ENCODE measurements at regions not wholly inside any gene's neighbourhood (a gene's known extent, or its start where the extent isn't known, plus 50 kb on each side); places are given as distances from the start of the nearest gene placed in this dataset.

DNA sequence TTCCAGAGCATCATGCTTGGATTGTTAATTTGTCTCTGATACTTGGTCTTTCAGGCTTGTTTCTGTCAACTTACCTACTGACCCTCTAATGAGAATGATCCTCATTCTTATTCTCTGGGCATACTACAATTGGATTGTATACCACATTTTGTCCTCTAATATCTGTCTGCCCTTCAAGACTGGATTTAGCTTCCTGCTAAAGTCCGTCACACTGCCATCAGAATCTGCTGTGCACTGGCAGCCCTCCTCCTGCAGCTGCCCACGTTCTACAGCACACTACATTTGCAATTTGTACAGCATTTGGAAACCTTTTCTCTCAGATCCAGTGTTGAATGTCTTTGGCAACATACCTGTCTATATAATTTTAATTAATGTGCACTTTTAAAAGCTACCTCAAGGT lies 183.1 kb downstream of the ZNF330 start:
- Mint-ChIP-seq H3K27ac (no peak overlapping the region), H3K4me1 (peaks cover 0 to 2% (median 0%) of the 10 kb centered on the region in 3 donors), H3K4me3 (no peak overlapping the region), H3K27me3 (no peaks in the 10 kb centered on the region), H3K36me3 (no peaks in the 10 kb centered on the region), H3K9me3 (no peaks in the 10 kb centered on the region)

- no peak overlapping the region for H3K27ac Mint-ChIP-seq
- no peaks in the 10 kb centered on the region for H3K9me3 Mint-ChIP-seq
- H3K4me3 Mint-ChIP-seq = no peak overlapping the region
- H3K4me1 Mint-ChIP-seq = no peaks in the 10 kb centered on the region
- H3K36me3 Mint-ChIP-seq = no peaks in the 10 kb centered on the region
- H3K27me3 Mint-ChIP-seq = no peaks in the 10 kb centered on the region
These were observed 185.5 kb downstream of the ZNF330 start for GRCh38 chr4:141406237-141406636.

DNA sequence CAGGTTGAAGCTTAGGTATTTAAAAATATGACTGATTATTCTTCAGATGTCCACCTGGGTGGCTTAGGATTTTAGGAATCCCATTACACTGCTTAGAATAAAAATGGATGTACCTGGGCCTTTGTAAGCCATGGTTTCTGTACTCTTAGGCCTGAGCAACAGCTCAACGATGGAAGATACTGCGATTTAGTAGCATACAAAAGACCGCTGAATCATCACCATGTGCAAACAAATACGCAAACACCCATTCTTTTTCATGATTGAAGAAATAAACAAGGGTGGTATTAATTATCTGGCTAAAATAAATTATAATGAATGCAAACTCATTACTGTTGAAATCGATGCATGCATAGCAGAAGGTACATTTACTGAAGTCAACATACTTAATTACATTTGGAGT lies 188.9 kb downstream of the ZNF330 start:
- H3K9me3 Mint-ChIP-seq = no peaks in the 10 kb centered on the region
- no peaks in the 10 kb centered on the region for H3K36me3 Mint-ChIP-seq
- no peaks in the 10 kb centered on the region for H3K4me1 Mint-ChIP-seq
- H3K4me3 Mint-ChIP-seq = no peak overlapping the region
- H3K27me3 Mint-ChIP-seq = no peaks in the 10 kb centered on the region
- no peak overlapping the region for H3K27ac Mint-ChIP-seq

DNA sequence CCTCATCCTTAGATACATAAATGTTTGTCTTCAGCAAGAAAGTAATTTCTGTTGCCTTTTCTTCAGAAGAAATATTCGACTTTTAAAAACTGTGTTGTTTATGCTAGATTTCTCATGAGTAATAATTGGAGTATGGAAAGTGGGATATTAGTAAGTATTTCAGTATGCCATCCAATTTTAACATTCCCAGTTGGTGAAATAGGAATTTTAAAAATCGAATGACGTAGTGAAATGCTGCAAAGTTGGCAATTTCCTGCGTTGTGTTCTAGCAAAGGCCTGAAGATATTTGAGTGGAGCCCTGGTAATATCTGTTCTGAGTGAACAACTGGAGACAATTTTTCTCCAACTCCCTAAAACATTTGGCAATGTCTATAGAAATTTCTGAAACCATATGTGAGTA lies 190.1 kb downstream of the ZNF330 start:
- Mint-ChIP-seq H3K27ac (peak overlapping the region in 1 of 3 donors; percentile 36), H3K4me1 (no peaks in the 10 kb centered on the region), H3K27me3 (no peaks in the 10 kb centered on the region), H3K9me3 (no peaks in the 10 kb centered on the region), H3K36me3 (no peaks in the 10 kb centered on the region), H3K4me3 (no peak overlapping the region)

DNA sequence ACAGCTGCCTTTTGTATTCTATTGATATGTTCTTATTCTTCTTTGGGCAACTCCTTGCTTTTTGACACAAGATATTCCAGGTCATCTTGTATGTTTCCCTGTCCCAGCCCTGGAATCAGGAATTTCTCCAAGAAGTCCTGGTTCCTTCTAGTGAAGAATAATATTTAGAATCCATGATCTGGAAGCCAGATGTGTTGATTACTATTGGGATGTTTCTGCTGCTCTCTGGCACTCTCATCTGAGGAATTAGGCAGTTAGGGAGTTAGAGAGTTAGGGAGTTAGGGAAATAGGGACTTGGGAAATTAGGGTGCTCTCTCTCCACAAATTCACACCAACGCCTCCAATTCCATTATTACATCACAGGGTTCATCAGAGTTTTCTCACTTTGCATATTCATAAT lies 191.2 kb downstream of the ZNF330 start:
- no peaks in the 10 kb centered on the region for H3K4me1 Mint-ChIP-seq
- no peak overlapping the region for H3K4me3 Mint-ChIP-seq
- H3K27ac Mint-ChIP-seq = no peak overlapping the region
- no peaks in the 10 kb centered on the region for H3K9me3 Mint-ChIP-seq
- H3K36me3 Mint-ChIP-seq = no peaks in the 10 kb centered on the region
- no peaks in the 10 kb centered on the region for H3K27me3 Mint-ChIP-seq

DNA sequence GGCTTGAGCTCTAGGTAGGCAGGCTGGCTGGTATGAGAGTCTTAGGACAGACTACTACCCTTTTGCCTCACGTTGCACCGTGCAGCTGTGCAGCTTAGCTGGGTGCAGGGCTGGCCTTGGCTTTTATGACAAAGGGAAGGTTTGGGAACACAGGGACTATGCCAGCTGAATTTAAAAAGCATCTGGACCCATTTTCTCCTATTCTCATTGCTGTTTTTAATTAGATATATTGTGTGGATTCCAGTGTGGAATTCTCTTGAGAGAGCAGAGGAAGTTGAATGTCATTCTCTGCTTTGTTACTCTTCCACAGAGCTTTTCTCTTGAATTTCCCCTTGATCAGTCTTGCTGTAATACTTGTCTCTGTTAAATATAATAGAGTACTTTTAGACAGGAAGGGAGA lies 192.7 kb downstream of the ZNF330 start:
- no peaks in the 10 kb centered on the region for H3K27me3 Mint-ChIP-seq
- no peak overlapping the region for H3K27ac Mint-ChIP-seq
- no peak overlapping the region for H3K4me3 Mint-ChIP-seq
- peaks cover 0 to 2% (median 0%) of the 10 kb centered on the region in 3 donors for H3K4me1 Mint-ChIP-seq
- H3K9me3 Mint-ChIP-seq = no peaks in the 10 kb centered on the region
- H3K36me3 Mint-ChIP-seq = no peaks in the 10 kb centered on the region

- Mint-ChIP-seq H3K36me3 (no peaks in the 10 kb centered on the region), H3K9me3 (no peaks in the 10 kb centered on the region), H3K4me1 (peaks cover 0 to 2% (median 0%) of the 10 kb centered on the region in 3 donors), H3K27ac (no peak overlapping the region), H3K4me3 (no peak overlapping the region), H3K27me3 (no peaks in the 10 kb centered on the region)
These were observed 195.0 kb downstream of the ZNF330 start for GRCh38 chr4:141415651-141416050.

- Mint-ChIP-seq H3K4me3 (no peak overlapping the region), H3K27me3 (no peaks in the 10 kb centered on the region), H3K9me3 (no peaks in the 10 kb centered on the region), H3K36me3 (no peaks in the 10 kb centered on the region), H3K4me1 (peaks cover 0 to 2% (median 0%) of the 10 kb centered on the region in 3 donors), H3K27ac (no peak overlapping the region)
These were observed 195.5 kb downstream of the ZNF330 start for GRCh38 chr4:141416219-141416618.

GRCh38 chr4:141416677-141417363 lies 196.1 kb downstream of the ZNF330 start:
- Mint-ChIP-seq H3K36me3 (no peaks in the 10 kb centered on the region), H3K9me3 (no peaks in the 10 kb centered on the region), H3K4me1 (peaks cover 0 to 2% (median 0%) of the 10 kb centered on the region in 3 donors), H3K27ac (peak overlapping the region in 1 of 3 donors; percentile 73), H3K4me3 (no peak overlapping the region), H3K27me3 (no peaks in the 10 kb centered on the region)

DNA sequence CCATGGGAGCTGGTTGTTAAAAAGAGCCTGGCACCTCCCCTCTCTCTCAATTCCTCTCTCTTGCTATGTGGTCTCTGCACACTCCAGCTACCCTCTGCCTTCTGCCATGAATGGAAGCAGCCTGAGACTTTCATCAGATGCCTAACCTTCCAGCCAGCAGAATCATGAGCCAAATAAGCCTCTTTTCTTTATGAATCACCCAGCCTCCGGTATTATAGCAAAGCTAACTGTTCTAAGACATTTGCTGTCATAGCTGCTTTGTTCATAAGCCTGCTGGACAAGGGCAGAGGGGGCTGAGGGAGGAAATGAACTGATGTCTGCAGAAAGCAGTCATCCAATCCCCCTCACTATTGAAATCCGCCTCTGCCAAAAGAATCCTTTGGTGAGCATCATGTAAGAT lies 196.7 kb downstream of the ZNF330 start:
- Mint-ChIP-seq H3K27ac (peak overlapping the region in 1 of 3 donors; percentile 73), H3K27me3 (no peaks in the 10 kb centered on the region), H3K9me3 (peaks cover under 1% of the 10 kb centered on the region in 3 donors), H3K36me3 (peaks cover under 1% of the 10 kb centered on the region), H3K4me1 (peaks cover 0 to 2% (median 0%) of the 10 kb centered on the region in 3 donors), H3K4me3 (no peak overlapping the region)

DNA sequence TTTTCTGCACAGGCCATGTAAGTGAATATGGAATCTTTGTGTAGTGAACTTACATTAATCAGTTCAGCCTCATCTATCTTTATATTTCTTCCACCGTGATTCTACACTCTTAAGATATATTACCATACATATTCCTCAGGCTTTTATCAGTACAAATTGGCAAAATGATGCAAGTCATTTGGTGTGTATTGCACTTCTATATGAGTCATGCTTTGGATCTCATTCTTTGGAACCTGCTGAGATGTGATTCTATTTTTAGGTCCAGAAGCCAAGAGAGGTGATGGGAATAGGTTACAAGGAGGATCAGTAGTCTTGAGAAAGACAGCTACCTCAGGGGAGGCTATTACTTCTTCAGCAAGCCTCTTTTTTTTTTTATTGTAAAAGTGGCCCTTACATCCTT lies 204.4 kb downstream of the ZNF330 start:
- Mint-ChIP-seq H3K4me3 (no peak overlapping the region), H3K27ac (no peak overlapping the region), H3K36me3 (peaks cover 3% of the 10 kb centered on the region), H3K27me3 (peaks cover 2% of the 10 kb centered on the region), H3K9me3 (peaks cover 3 to 6% (median 5%) of the 10 kb centered on the region in 3 donors), H3K4me1 (no peaks in the 10 kb centered on the region)

DNA sequence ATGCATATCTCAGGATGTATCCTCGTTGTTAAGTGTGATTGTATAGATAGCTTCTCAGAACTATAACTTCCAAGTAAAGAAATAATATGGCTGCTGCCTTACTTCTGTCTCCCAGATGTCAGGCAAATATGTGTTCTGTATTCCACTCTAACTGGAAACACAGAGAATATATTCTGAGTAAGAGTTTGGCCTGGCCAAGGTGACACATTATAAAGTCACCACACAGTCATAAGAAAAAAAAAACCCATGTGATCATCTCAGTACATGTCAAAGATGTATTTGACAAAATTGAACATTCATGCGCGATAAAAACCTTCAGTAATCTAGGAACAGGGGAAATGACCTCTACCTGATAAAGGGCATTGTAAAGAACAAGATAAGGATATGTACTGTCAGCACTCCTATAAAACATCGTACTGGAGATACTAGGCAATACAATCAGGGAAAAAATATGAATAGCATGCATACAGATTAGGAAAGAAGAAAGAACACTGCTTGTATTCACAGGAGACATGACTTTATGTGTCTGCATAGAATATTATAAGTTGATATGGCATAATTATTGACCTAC lies 207.1 kb downstream of the ZNF330 start:
- Mint-ChIP-seq H3K36me3 (no peaks in the 10 kb centered on the region), H3K27ac (no peak overlapping the region), H3K4me3 (no peak overlapping the region), H3K9me3 (peaks cover 0 to 2% (median 1%) of the 10 kb centered on the region in 3 donors), H3K27me3 (peaks cover 2% of the 10 kb centered on the region), H3K4me1 (no peaks in the 10 kb centered on the region)

GRCh38 chr4:141429933-141430332 lies 206.4 kb upstream of the IL15 start:
- Mint-ChIP-seq H3K4me3 (no peak overlapping the region), H3K27me3 (peaks cover 2% of the 10 kb centered on the region), H3K9me3 (peaks cover 2 to 5% (median 4%) of the 10 kb centered on the region in 3 donors), H3K4me1 (no peaks in the 10 kb centered on the region), H3K36me3 (no peaks in the 10 kb centered on the region), H3K27ac (no peak overlapping the region)

GRCh38 chr4:141430686-141431085 lies 205.7 kb upstream of the IL15 start:
- Mint-ChIP-seq H3K4me3 (no peak overlapping the region), H3K4me1 (no peaks in the 10 kb centered on the region), H3K36me3 (no peaks in the 10 kb centered on the region), H3K9me3 (peaks cover 2 to 4% (median 2%) of the 10 kb centered on the region in 3 donors), H3K27me3 (no peaks in the 10 kb centered on the region), H3K27ac (no peak overlapping the region)

DNA sequence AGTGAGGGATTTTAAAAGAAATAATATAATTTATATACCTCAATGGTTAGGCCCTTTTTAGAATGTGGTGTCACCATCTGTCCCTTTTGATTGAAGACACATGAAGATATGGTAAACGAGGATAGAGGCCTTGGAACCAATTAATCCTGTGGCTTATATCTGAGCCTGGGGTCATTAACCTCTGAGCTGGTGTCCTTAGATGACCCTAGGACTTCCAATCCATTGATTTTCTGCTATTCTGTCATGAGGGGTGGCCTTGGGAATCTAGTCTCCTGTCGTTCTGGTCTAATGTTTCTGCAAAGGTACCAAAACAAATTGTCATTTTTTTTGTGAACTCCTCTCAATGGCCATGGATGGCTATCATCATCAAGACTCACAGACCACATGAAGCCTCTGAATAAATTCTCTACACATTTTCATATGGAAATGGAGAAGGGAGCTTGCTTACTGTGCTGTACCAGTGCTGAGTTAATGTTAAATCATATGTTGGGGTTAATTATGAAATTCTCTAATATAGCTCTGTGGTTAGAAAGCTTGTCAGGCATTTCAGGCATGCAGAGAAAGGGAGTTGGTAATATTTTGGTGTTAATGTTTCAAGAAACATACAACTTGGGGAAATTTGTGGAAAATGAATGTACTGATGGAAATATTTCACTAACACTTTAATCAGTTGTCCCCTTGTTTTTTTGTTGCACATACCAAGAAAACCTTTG lies 204.2 kb upstream of the IL15 start:
- H3K9me3 Mint-ChIP-seq = peaks cover 2 to 4% (median 2%) of the 10 kb centered on the region in 3 donors

More for the DNA sequence above, 204.2 kb upstream of the IL15 start:
- H3K36me3 Mint-ChIP-seq = no peaks in the 10 kb centered on the region
- no peak overlapping the region for H3K4me3 Mint-ChIP-seq
- no peak overlapping the region for H3K27ac Mint-ChIP-seq
- H3K27me3 Mint-ChIP-seq = no peaks in the 10 kb centered on the region
- no peaks in the 10 kb centered on the region for H3K4me1 Mint-ChIP-seq
